ENCODE measurements at regions not wholly inside any gene's neighbourhood (a gene's known extent, or its start where the extent isn't known, plus 50 kb on each side); places are given as distances from the start of the nearest gene placed in this dataset.

DNA sequence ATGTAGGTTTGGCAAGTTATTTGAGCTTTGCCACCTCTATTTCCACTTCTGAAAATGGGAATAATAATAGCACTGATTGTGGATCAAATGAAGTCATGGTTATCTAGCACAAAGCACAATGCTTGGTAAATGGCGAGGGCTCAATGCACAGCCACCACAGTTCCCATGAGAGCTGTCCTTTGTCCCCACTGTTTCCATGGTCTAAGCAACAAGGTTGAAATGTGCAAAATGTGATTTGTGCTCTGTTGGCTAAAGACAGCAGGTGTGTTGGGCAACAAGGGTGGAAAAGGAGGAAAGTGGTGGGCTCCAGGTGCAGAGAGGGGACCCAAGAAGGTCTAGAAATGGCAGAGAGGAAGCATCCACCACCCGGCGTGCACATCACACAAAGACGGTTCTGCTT is 200.5 kb downstream of the TRIM29 start:
- TF ChIP-seq POLR2A (IDR thresholded peaks at IDR 0.05; ENCODE audit: low read depth, low read length) = no peak
- FAIRE-seq (no peak), DNase-seq (ENCODE audit: insufficient read length, low spot score) (no peak)

DNA sequence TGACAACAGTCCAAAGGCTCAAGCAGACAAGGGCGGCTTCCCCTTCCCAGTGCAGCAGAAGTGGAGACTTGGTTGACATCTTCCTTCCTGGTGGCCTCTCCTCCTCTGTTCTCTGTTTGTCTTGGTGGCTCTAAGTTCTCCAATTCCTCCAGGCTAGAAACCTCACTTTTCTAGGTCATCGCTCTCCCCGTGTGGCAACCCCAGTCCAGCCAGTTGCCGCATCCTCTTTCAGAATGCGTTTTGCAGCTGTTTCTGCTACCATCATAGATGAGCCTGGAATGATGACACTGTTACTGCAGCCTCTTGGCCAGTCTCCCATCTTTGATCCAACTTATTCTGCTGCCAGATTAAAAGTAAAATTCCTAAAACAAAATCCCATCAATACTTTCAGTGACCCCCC is 201.5 kb downstream of the TRIM29 start:
- FAIRE-seq (no peak), DNase-seq (ENCODE audit: insufficient read length, low spot score) (no peak)
- TF ChIP-seq POLR2A (IDR thresholded peaks at IDR 0.05; ENCODE audit: low read depth, low read length) = no peak

DNA sequence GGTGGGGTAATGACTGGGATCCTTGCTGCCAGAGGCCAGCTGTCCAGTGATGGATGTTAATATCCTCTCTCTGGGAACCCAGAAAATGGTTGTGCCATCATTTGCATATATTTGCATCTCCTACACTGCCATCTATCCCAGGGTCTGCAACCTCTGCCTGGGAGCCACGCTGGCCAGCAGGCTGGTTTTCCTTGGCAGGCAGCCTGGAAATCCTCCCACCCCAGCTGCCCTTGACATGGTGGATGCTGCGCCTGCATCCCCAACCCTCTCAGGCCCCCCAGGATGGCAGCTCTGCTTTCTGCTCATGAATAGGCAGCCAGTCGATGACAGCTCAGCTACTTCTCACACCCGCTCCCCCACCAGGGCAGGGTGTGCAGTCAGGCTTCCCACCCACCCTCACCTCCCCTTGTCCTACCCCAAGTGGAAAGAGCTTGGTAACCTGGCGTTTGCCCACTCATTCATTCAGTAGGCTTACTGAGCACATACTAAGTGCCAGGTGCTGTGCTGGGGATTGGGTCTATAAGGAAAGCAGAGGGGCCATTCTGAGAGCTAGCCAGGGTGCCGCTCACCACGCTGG is 202.5 kb downstream of the TRIM29 start:
- FAIRE-seq (no peak), DNase-seq (ENCODE audit: insufficient read length, low spot score) (no peak)
- TF ChIP-seq POLR2A (IDR thresholded peaks at IDR 0.05; ENCODE audit: low read depth, low read length) = no peak

DNA sequence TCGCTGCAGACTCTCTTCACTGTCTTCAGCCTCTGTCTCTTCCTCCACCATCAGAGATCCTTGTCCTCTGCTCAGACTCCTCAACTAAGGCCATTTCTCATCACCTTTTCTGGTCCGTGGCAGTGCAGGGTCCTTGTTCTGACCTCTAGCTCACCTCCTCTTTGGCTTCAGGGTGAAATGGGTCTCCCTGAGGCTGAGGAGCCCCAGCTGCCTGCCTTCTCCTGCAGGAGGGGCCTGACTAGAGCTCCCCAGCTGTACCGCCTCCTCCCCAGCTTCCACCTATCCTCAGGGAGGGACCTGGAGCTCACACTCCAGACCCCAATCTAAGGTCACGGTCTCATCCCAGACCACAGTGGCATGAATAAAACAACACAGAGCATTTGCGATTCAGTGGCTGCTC is 203.0 kb downstream of the TRIM29 start:
- FAIRE-seq (no peak), DNase-seq (ENCODE audit: insufficient read length, low spot score) (no peak)
- TF ChIP-seq POLR2A (IDR thresholded peaks at IDR 0.05; ENCODE audit: low read depth, low read length) = no peak

DNA sequence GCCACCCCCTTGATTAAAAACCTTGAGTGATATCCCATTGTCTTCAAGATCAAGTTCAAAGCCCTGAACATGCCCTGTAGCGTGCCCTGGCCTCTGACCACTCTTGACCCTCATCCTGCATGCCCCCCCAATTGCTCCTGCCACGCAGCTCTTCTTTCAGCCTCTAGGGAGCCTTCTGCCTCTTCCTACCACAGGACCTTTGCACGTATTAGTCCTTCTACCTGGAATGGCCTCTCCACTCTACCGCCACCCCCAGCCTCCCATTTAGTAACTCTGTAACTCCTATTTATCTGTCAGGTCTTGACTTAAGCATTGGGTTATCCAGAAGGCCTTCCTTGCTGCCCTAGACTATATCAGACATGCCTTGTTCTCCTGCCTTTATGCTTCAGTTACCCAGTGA is 203.6 kb downstream of the TRIM29 start:
- TF ChIP-seq POLR2A (IDR thresholded peaks at IDR 0.05; ENCODE audit: low read depth, low read length) = no peak
- DNase-seq (ENCODE audit: insufficient read length, low spot score) (no peak), FAIRE-seq (no peak)

DNA sequence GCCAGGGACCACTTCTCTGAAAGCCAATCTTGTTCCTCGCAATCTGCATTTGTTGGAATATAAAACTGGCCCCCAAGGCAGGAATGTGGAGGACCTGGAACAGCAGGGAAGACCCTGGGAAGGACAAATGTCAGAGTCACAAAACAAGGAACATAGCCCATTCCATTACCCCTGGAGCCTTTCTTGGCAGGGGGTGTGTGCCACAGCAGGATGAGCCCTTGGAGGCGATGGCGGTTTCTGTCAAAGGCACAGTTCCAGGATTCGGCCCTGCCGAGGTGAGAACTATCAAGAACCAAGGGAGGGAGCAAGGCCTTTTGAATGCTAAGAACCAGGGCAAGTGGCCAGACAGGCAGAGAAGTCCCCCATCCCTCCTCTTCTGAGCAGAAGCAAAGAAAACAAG is 204.3 kb downstream of the TRIM29 start:
- no peak for FAIRE-seq
- no peak for TF ChIP-seq POLR2A (IDR thresholded peaks at IDR 0.05; ENCODE audit: low read depth, low read length)
- no peak for DNase-seq (ENCODE audit: insufficient read length, low spot score)

DNA sequence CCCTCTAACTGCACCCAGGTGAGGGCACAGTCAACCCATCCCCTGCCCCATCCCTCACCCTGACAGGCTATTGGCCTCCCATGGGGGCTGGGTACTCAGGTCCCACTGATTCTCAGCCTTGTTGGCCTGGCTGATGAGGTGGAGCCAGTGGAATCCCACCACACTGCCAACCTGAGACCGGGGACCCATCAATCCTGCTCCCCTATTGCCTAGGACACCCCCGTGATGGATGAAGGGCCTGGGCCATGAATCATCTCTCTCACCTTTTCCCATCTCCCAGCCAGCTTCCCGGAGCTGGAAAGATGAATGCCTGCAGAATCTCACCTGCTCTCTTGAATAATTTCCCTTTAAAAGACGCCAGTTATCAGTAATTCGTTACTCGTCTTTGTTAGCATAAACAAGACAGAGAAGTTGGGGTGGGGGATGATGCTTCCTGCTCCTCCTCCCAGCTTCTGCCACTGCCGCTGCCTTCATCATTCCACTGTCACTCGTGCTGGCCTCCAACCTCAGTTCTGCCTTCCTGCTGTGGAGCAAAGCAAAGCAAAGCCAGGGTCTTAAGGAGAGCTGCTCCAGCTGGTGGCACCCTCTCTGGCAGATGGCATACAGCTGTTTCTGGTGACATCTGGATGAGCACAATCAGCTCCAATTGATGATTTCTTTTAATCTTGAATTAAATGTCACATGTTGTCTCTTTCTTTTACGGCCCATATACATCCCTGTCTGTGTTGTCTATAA is 204.0 kb upstream of the NECTIN1 start:
- no peak for TF ChIP-seq POLR2A (IDR thresholded peaks at IDR 0.05; ENCODE audit: low read depth, low read length)
- FAIRE-seq (no peak), DNase-seq (ENCODE audit: insufficient read length, low spot score) (no peak)

DNA sequence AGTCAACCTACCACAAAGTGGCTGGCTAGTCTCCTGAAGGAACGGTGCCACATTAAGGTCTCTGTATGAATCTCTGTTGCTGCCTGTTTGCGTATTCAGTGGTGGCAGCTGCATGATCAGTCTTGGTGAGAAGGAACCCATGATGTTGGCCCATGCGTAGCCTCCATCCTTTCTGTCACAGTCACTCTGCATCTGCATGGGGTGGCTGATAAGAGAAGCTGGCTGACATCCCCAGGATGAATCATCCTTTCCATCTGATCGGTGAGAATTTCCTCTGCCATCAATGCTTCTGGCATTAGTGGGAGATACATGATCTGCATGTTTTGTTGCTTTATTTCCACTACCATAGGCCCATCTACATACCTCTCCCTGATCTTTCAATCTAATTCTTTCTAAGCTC is 199.0 kb upstream of the NECTIN1 start:
- DNase-seq (ENCODE audit: insufficient read length, low spot score) (no peak), FAIRE-seq (no peak)
- no peak for TF ChIP-seq POLR2A (IDR thresholded peaks at IDR 0.05; ENCODE audit: low read depth, low read length)

DNA sequence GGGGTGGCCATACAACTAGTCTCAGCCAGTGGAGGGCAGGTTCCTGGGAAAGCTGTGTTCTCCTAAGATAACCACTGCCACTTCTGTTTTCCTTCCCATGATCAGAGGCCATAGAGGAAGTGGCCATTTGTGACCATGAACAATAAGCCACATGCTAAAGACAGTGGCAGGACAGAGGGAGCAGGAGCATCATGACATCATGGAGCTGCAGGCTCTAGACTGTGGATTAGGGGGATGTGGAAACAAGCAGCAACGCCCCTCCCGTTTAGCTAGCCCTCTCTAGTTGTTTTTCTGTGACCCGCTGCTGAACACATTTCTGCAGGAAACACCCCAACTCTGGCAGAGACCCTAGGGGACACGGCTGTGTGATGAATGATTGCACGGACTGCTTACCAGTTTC is 195.0 kb upstream of the NECTIN1 start:
- no peak for TF ChIP-seq POLR2A (IDR thresholded peaks at IDR 0.05; ENCODE audit: low read depth, low read length)
- FAIRE-seq (no peak), DNase-seq (ENCODE audit: insufficient read length, low spot score) (no peak)

DNA sequence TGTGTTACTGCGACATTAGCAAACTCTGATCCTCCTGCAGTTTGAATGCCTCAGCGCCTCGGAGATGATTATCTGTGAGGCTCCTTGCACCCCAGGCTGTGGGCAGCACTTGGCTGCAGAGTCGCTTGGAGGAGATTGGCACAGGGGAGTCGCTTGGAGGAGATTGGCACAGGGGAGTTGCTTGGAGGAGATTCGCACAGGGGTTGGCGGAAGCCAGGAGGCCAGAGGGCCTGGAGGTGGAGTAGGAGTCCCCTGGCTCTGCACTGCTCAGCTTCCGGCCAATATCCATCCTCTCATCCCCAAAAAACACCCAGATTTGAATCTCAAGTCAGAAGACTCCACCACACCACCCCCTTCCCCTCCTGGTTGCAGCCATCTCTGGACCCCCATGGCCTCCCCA is 192.6 kb upstream of the NECTIN1 start:
- no peak for FAIRE-seq
- no peak for DNase-seq (ENCODE audit: insufficient read length, low spot score)

DNA sequence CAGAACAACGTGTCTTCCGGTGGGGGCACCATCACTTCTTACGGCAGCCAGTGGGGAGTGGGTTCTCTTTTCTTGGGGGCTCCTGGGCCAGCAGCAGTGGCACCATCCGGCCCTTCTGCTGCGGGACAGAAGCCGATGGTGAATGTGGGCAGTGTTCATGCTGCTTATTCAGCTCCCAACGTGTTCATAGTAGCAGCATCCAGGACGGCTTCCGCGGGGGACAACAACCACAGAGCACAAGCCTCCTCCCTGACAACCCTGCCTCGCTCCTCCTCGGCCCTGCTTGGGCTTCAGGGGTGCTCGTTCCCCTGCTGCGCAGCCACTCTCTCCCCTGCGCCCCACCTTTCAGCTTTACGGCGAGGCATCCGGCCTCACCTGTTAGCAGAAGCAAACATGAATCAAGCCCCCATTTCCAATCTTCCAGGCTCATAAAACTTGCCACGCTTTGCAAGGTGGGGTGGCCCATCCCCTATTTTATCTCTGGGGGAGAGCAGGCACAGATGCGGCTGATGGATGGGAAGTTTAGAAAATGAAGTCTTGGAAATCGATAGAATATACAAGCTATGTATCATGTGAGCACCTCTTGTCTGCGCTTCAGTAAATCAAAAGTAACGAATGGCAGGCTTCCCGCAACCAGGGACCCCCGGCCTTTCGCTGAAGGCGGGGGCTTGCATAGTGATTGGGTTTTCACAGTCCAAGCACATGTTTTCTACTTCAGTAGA is 191.8 kb upstream of the NECTIN1 start:
- FAIRE-seq = no peak
- TF ChIP-seq POLR2A (IDR thresholded peaks at IDR 0.05; ENCODE audit: low read depth, low read length) = no peak
- DNase-seq (ENCODE audit: insufficient read length, low spot score) = no peak

More for the DNA sequence above, 192.6 kb upstream of the NECTIN1 start:
- no peak for TF ChIP-seq POLR2A (IDR thresholded peaks at IDR 0.05; ENCODE audit: low read depth, low read length)

DNA sequence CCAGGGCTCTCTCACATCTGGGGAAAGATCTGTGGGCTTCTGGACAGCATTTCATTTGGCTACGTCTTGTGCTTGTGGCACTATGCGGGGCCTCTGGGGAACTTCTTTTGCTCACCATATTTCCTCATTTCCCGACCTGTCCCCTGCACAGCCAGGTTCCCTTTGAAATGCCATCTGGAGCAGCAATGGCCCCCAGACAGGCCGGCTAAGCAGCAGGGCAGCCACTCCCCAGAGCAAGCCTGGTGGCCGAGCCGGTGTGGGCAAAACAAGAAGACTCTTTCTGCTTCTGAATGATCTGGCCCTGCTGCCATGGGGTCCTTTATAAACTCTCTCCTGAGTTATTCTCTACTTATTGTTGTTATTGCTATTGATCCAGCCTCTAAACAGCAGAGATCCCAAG is 190.7 kb upstream of the NECTIN1 start:
- FAIRE-seq (no peak), DNase-seq (ENCODE audit: insufficient read length, low spot score) (no peak)
- no peak for TF ChIP-seq POLR2A (IDR thresholded peaks at IDR 0.05; ENCODE audit: low read depth, low read length)

DNA sequence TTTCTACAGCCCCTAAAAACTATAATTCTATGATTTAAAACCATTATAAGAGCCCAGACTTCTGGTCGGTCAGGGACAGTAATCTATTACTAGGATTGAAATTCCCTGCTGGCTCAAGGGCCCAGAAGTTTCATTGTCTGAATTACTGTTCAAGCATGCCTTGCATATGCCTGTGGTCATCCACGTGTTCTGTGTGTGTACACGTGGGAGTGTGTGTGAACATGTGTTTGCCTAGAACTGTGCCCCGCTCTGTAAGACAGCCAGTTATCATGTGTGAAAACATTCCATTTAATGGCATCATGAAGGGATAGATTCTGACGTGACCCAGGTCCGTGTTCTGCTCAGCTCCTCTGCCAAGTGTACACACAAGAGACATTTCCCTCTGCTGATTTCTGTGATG is 189.3 kb upstream of the NECTIN1 start:
- DNase-seq (ENCODE audit: insufficient read length, low spot score) (no peak), FAIRE-seq (no peak)
- no peak for TF ChIP-seq POLR2A (IDR thresholded peaks at IDR 0.05; ENCODE audit: low read depth, low read length)

DNA sequence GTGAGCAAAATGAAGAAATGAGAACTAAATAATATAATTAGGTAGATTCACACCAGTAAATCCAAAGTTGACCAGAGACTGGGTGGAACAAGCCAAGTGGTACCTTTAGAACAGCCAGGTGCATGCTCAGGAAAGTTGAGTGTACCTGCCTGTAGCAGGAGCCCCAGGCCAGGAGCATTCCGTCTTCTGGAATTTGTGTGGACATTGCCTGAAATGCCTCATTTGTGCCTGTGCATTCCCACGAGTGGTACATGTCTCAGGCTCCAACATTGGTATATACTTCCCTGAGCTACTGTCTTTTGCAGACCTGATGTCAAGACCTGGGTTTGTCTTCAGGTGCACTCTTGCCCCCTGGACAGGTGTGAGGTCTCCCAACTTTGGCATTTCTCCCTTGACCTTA is 187.6 kb upstream of the NECTIN1 start:
- DNase-seq (ENCODE audit: insufficient read length, low spot score) = no peak
- FAIRE-seq = no peak
- TF ChIP-seq POLR2A (IDR thresholded peaks at IDR 0.05; ENCODE audit: low read depth, low read length) = no peak

DNA sequence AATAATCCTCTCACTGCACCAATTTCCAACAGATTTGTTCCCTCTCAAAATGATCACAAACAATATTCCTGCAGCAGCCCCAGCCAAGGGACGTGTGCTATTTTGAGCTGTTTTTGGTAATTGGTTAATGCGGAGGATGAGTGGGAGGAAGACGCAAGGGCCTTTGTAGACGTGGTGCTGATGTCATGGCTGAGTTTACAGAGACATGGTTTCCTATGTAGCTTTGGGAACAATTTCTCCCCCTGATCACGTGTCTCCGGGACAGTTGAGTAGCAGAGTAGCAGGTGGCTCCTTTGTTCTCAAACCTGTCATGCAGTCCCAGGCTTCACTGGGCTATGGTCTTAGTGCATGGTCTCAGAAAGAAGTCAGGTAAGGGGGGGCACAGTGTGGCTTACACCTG is 183.2 kb upstream of the NECTIN1 start:
- FAIRE-seq (no peak), DNase-seq (ENCODE audit: insufficient read length, low spot score) (no peak)
- no peak for TF ChIP-seq POLR2A (IDR thresholded peaks at IDR 0.05; ENCODE audit: low read depth, low read length)

All from H54 (cell line).